ENCODE measurements at regions not wholly inside any gene's neighbourhood (a gene's known extent, or its start where the extent isn't known, plus 50 kb on each side); places are given as distances from the start of the nearest gene placed in this dataset.

GRCh38 chr10:20648263-20648874, 248.7 kb downstream of the NEBL start:
- TF ChIP-seq, protein P1, sequence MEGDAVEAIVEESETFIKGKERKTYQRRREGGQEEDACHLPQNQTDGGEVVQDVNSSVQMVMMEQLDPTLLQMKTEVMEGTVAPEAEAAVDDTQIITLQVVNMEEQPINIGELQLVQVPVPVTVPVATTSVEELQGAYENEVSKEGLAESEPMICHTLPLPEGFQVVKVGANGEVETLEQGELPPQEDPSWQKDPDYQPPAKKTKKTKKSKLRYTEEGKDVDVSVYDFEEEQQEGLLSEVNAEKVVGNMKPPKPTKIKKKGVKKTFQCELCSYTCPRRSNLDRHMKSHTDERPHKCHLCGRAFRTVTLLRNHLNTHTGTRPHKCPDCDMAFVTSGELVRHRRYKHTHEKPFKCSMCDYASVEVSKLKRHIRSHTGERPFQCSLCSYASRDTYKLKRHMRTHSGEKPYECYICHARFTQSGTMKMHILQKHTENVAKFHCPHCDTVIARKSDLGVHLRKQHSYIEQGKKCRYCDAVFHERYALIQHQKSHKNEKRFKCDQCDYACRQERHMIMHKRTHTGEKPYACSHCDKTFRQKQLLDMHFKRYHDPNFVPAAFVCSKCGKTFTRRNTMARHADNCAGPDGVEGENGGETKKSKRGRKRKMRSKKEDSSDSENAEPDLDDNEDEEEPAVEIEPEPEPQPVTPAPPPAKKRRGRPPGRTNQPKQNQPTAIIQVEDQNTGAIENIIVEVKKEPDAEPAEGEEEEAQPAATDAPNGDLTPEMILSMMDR (IDR thresholded peaks at IDR 0.05; ENCODE audit: low read depth, low read length, missing input control) = no peak
- TF ChIP-seq TAF1 (conservative IDR thresholded peaks at IDR 0.05) (no peak), ATF3 (IDR thresholded peaks at IDR 0.05) (no peak), RAD21 (IDR thresholded peaks at IDR 0.05) (no peak), JUND (IDR thresholded peaks at IDR 0.05) (no peak), YY1 (IDR thresholded peaks at IDR 0.05) (no peak), NR2F2 (IDR thresholded peaks at IDR 0.05) (no peak), MAX (IDR thresholded peaks at IDR 0.05) (no peak), HNF4G (IDR thresholded peaks at IDR 0.05) (no peak), GABPA (IDR thresholded peaks at IDR 0.05 in 1 of 2, conservative IDR thresholded peaks at IDR 0.05 in 1 of 2) (no peak), EGR1 (IDR thresholded peaks at IDR 0.05; ENCODE audit: low read depth in 2 of 2) (no peak)
- TF ChIP-seq, protein P2, sequence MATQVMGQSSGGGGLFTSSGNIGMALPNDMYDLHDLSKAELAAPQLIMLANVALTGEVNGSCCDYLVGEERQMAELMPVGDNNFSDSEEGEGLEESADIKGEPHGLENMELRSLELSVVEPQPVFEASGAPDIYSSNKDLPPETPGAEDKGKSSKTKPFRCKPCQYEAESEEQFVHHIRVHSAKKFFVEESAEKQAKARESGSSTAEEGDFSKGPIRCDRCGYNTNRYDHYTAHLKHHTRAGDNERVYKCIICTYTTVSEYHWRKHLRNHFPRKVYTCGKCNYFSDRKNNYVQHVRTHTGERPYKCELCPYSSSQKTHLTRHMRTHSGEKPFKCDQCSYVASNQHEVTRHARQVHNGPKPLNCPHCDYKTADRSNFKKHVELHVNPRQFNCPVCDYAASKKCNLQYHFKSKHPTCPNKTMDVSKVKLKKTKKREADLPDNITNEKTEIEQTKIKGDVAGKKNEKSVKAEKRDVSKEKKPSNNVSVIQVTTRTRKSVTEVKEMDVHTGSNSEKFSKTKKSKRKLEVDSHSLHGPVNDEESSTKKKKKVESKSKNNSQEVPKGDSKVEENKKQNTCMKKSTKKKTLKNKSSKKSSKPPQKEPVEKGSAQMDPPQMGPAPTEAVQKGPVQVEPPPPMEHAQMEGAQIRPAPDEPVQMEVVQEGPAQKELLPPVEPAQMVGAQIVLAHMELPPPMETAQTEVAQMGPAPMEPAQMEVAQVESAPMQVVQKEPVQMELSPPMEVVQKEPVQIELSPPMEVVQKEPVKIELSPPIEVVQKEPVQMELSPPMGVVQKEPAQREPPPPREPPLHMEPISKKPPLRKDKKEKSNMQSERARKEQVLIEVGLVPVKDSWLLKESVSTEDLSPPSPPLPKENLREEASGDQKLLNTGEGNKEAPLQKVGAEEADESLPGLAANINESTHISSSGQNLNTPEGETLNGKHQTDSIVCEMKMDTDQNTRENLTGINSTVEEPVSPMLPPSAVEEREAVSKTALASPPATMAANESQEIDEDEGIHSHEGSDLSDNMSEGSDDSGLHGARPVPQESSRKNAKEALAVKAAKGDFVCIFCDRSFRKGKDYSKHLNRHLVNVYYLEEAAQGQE (IDR thresholded peaks at IDR 0.05) = no peak

All from liver (tissue), 3 donors.